GM10266 (cell line): ENCODE measurements at regions not wholly inside any gene's neighbourhood (a gene's known extent, or its start where the extent isn't known, plus 50 kb on each side); places are given as distances from the start of the nearest gene placed in this dataset.

Experiments used
- DNase-seq: peaks from one replicate; pipeline ENCODE4 v3.0.0; 2012; ENCODE audit errors: extremely low spot score
- TF ChIP-seq, protein P1 (sequence below): IDR thresholded peaks from 2 replicates; pipeline ENCODE4 v1.5.1; 2012; ENCODE audit warnings: mild to moderate bottlenecking, low read depth; ENCODE audit not compliant: control insufficient read depth, insufficient read depth; ENCODE audit errors: missing control alignments

DNA sequence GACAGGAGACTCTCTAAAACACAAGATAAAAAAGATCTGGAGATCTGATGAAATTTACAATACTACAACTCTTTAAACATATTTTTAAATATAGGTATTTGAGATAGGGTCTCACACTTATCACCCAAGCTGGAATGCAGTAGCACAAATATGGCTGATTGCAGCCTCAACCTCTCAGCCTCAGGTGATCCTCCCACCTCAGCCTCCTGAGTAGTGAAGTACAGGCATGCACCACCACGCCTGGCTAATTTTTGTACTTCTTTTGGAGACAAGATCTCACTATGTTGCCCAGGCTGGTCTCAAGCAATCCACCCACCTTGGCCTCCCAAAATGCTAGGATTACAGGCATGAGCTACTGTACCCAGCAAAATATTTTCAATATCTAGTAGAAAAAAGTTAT, 170.0 kb upstream of the NR5A2 start:
- TF ChIP-seq, protein P1, sequence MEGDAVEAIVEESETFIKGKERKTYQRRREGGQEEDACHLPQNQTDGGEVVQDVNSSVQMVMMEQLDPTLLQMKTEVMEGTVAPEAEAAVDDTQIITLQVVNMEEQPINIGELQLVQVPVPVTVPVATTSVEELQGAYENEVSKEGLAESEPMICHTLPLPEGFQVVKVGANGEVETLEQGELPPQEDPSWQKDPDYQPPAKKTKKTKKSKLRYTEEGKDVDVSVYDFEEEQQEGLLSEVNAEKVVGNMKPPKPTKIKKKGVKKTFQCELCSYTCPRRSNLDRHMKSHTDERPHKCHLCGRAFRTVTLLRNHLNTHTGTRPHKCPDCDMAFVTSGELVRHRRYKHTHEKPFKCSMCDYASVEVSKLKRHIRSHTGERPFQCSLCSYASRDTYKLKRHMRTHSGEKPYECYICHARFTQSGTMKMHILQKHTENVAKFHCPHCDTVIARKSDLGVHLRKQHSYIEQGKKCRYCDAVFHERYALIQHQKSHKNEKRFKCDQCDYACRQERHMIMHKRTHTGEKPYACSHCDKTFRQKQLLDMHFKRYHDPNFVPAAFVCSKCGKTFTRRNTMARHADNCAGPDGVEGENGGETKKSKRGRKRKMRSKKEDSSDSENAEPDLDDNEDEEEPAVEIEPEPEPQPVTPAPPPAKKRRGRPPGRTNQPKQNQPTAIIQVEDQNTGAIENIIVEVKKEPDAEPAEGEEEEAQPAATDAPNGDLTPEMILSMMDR, result no peak
- no peak for DNase-seq

DNA sequence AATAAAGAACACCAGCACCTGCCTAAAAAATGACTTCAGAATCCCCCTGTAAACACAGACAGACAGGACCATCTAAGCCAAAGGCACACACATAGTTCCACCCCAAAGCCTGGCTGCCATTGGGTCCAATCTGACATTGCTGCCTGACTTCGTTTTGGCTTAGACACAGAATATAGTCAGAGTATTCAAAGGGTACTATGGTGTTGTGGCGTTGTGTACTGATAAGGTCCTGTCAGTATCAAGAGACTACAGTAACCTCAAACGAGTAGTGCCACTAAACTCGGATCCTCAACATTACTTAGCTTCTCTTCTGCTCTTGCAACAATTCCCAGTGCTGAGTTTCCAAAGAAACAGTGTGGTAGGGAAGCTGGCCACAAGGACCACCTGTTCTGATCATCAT, 169.3 kb upstream of the NR5A2 start:
- TF ChIP-seq, protein P1, result no peak

DNA sequence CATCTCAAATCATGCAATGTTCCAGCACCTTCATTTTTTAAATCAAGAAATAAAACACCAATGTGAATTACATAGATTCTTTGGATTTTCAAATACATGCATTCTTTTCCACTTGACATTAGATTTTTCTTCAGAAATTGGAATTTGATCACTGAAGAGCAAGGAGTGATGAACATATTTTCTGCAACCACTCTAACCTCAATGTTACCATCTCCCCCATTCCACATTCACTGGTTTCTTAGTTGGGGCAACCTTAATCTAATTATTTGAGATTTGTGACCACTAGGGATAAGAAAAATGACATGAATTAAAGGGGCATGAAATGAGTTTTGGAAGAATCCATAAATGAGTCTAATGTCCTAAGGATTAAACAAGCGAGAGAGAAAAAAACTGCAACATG, 168.7 kb upstream of the NR5A2 start:
- no peak for DNase-seq
- TF ChIP-seq, protein P1, result no peak

More for the DNA sequence above, 169.3 kb upstream of the NR5A2 start:
- no peak for DNase-seq

DNA sequence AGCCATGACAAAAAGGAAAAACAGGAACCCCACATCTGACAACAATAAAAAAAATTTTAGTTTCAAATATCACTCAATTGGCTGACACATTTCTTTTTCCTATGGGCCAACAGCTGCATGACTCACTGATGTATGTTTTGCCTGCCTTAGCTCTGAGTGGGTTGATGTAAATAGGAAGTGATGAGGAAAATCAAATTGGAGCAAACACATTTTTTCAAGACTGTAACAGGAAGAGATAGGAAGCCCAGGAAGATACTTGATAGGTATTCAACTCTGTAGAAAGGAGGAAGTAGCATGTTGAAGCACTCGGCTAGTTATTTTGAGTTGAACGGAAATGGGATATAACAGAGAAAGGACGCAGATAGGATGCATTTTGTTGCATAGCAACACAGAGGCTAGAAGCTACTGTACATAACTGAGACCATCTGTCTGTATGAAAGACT, 168.0 kb upstream of the NR5A2 start:
- TF ChIP-seq, protein P1, result no peak
- DNase-seq, result no peak

DNA sequence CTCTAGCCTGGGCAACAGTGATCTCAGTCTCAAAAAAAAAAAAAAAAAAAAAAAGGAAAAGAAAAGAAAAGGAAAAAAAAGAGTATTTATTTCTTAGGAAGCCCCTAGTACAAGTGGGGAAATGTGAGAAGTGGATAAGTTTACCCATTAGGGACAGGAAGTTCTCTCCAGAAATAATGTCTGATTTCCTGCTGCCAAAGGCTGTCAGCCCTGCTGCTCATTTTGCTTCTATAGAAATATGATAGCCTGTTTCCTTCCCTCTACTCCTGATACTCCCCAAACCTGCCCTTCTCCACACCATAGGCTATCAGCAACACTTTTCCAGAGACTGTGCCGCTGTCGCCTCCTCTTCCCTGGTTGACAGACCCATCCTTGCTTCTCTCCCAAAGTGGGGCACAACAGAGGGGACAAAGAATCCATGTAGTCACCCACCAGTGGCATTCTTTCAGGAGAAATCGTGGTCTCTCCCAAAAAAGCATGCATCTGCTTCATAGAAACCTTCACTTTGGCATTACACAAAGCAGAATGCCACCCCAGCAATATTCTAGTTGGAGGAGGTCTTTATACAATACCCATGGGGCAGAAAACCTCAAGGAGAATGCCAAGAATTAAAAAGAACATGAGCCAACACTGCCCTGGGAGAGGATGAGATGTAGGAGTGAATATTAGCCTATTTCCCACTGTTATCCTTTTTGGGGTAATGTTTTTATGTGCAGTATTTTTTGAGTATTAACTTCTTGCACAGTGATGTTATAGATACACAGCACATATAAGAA, 166.3 kb upstream of the NR5A2 start:
- DNase-seq, result no peak
- TF ChIP-seq, protein P1, result no peak

DNA sequence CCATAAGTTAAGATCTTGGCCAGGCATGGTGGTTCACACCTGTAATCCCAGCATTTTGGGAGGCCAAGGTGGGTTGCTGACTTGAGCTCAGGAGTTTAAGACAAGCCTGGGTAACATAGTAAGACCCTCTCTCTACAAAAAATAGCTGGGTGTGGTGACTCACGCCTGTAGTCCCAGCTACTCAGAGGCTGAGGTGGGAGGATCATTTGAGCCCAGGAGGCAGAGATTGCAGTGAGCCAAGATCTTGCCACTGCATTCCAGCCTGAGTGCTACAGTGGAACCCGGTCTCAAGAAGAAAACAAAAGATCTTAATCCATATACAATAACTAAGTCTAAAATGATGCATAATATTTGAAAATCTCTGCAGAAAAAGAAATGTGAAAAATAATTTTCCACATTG, 165.5 kb upstream of the NR5A2 start:
- TF ChIP-seq, protein P1, result no peak
- no peak for DNase-seq

DNA sequence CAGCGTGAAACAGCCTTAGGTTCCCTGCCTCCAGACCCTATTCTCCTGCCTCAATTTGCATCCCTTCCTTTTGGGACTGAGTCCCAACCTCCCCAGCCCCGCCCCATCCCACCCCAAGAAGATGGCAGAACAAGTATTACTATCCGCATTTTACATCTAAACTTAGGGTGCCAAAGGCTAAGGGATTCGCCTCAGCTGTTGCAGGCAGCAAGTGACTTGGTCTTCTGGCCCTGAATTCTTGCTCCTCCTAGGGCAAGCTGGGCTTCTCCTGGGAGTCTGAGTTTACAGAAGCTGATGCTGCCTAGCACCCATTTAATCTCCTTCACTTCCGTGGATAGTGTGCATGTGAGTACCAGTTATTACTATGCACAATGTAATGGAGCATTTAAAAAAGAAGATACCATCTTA, 161.3 kb upstream of the NR5A2 start:
- TF ChIP-seq, protein P1, result no peak
- no peak for DNase-seq
